ENCODE measurements at regions not wholly inside any gene's neighbourhood (a gene's known extent, or its start where the extent isn't known, plus 50 kb on each side); places are given as distances from the start of the nearest gene placed in this dataset.

DNA sequence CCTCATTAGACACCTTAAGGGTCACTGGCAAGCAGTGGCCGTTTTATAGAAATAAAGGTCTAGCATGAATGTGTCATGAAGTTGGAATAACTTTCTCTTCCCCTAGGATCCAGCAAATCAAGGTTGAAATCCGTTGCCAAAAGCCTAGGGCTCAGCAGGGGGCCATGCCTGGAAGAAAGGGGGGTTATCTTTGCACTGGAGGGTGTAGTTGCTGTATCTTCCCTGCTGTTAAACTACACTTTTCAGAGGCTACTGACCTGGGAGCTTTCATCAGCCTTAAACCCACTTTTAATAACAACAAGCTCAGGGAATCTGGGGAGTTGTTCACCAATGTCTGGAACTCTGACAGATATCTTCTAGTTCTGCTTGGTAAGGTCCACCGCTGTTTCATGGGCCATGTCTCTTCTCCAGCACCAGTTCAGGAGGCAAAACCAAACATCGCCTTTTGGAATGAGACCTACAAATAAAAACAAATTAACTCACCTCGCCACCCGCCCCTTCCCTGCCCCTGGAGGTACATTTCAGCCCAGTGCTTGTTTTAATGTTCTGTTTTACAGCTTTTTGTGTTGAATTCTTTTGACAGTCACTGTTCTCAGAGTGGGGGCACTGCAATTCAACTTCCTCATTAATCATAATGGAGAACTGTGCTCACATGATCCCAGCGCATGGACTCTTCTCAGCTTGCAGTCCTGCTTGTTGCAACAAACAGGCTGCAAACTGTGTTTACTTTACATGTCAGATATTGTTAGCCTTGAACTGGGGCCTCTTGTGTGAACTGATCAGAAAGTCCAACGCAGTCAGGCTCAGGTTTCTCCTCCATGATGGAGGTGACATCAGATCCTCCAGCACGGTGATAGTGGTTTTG is 508.7 kb downstream of the KCNJ2 start:
- no peak for DNase-seq (ENCODE audit: low spot score)

DNA sequence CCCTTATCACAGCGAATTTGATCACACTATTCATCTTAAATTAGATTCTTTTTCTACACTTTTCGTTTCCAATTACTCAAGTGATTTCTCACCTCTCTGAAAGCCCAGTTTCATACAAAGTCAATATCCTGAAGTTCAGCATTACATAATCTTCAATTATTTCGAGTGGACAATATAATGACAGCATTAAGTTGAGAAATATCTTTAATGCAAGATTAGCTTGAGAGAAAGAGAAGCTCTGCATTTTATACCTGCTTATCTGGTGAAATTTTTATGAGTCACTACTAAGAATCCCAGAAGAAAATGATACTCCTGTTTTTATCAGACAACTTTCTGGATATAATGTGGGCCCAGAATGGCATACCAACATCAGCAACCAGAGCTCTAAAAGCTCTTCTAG is 509.6 kb downstream of the KCNJ2 start:
- intact Hi-C loops (cut with micrococcal nuclease; ENCODE audit: unreplicated experiment), result no loop called here
- no peaks in the 10 kb centered on the region for H3K9me3 ChIP-seq (ENCODE audit: low read depth, low read length, poor library complexity, severe bottlenecking)
- no peak for TF ChIP-seq CTCF (conservative IDR thresholded peaks at IDR 0.05; ENCODE audit: low read depth, low read length)
- no peak for TF ChIP-seq EZH2 (IDR thresholded peaks at IDR 0.05; ENCODE audit: borderline replicate concordance, low read depth, low read length, poor library complexity, severe bottlenecking)
- H3K4me3 ChIP-seq (ENCODE audit: low read depth, low read length, poor library complexity, severe bottlenecking), result no peak overlapping the region
- H3K36me3 ChIP-seq (ENCODE audit: insufficient read depth, low read length, poor library complexity, severe bottlenecking), result no peaks in the 10 kb centered on the region
- no peak for DNase-seq (ENCODE audit: low spot score)
- no peak overlapping the region for H3K27ac ChIP-seq (ENCODE audit: low read depth, low read length, poor library complexity, severe bottlenecking)
- ChIA-PET POLR2A (ENCODE audit: low non-redundant PET) (no interaction called here), CTCF (no interaction called here)
- H3K27me3 ChIP-seq (replicated peaks; ENCODE audit: insufficient read depth, low read depth, low read length, poor library complexity), result peaks cover 8% of the 10 kb centered on the region
- no TSS peak for BruUV-seq (replicated peaks)
- no peaks in the 10 kb centered on the region for H3K4me1 ChIP-seq (ENCODE audit: insufficient read depth, low read length, poor library complexity, severe bottlenecking)

More for the DNA sequence above, 508.7 kb downstream of the KCNJ2 start:
- TF ChIP-seq CTCF (conservative IDR thresholded peaks at IDR 0.05; ENCODE audit: low read depth, low read length) (no peak), EZH2 (IDR thresholded peaks at IDR 0.05; ENCODE audit: borderline replicate concordance, low read depth, low read length, poor library complexity, severe bottlenecking) (no peak)
- ChIA-PET CTCF (no interaction called here), POLR2A (ENCODE audit: low non-redundant PET) (no interaction called here)
- H3K36me3 ChIP-seq (ENCODE audit: insufficient read depth, low read length, poor library complexity, severe bottlenecking), result no peaks in the 10 kb centered on the region
- no peaks in the 10 kb centered on the region for H3K4me1 ChIP-seq (ENCODE audit: insufficient read depth, low read length, poor library complexity, severe bottlenecking)
- H3K4me3 ChIP-seq (ENCODE audit: low read depth, low read length, poor library complexity, severe bottlenecking), result no peak overlapping the region
- intact Hi-C loops (cut with micrococcal nuclease; ENCODE audit: unreplicated experiment), result no loop called here
- no TSS peak for BruUV-seq (replicated peaks)
- peaks cover 8% of the 10 kb centered on the region for H3K27me3 ChIP-seq (replicated peaks; ENCODE audit: insufficient read depth, low read depth, low read length, poor library complexity)
- H3K27ac ChIP-seq (ENCODE audit: low read depth, low read length, poor library complexity, severe bottlenecking), result no peak overlapping the region
- H3K9me3 ChIP-seq (ENCODE audit: low read depth, low read length, poor library complexity, severe bottlenecking), result no peaks in the 10 kb centered on the region

DNA sequence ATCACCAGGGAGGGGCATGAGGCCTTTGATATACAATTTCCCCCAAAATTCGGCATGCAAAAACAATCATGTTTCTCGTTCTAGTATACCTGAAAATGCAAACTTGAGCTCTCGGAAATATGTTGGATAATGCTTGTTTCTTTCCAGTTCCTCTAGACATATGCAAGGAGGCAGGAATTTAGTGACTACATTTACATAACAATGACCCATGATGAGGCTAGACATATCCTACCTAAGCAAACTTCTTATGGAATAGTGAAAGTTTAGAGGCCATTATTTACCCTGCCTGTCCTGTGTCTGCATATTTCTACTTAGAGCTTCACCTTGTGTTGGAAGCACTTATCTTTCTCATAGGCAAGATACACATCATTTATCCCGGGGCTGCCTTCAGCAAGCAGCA is 514.6 kb downstream of the KCNJ2 start:
- TF ChIP-seq EZH2 (IDR thresholded peaks at IDR 0.05; ENCODE audit: borderline replicate concordance, low read depth, low read length, poor library complexity, severe bottlenecking), result no peak
- no peak for TF ChIP-seq CTCF (conservative IDR thresholded peaks at IDR 0.05; ENCODE audit: low read depth, low read length)
- Histone ChIP-seq H3K4me1 (ENCODE audit: insufficient read depth, low read length, poor library complexity, severe bottlenecking) (no peaks in the 10 kb centered on the region), H3K36me3 (ENCODE audit: insufficient read depth, low read length, poor library complexity, severe bottlenecking) (no peaks in the 10 kb centered on the region), H3K27ac (ENCODE audit: low read depth, low read length, poor library complexity, severe bottlenecking) (no peak overlapping the region), H3K4me3 (ENCODE audit: low read depth, low read length, poor library complexity, severe bottlenecking) (no peak overlapping the region), H3K9me3 (ENCODE audit: low read depth, low read length, poor library complexity, severe bottlenecking) (no peaks in the 10 kb centered on the region), H3K27me3 (replicated peaks; ENCODE audit: insufficient read depth, low read depth, low read length, poor library complexity) (peaks cover 8% of the 10 kb centered on the region)
- no peak for DNase-seq (ENCODE audit: low spot score)
- ChIA-PET POLR2A (ENCODE audit: low non-redundant PET) (no interaction called here), CTCF (no interaction called here)
- BruUV-seq (replicated peaks), result no TSS peak
- intact Hi-C loops (cut with micrococcal nuclease; ENCODE audit: unreplicated experiment), result loop anchor here (10.0 kb wide), 1 partner anchor 61 kb away; no protein-coding TSS in a partner anchor
